ENCODE measurements at regions not wholly inside any gene's neighbourhood (a gene's known extent, or its start where the extent isn't known, plus 50 kb on each side); places are given as distances from the start of the nearest gene placed in this dataset.

- TF ChIP-seq CTCF (IDR thresholded peaks at IDR 0.05): no peak
These were observed 577.5 kb downstream of the QKI start for GRCh38 chr6:163992056-163992455.

- no peak for TF ChIP-seq CTCF (IDR thresholded peaks at IDR 0.05)
These were observed 576.8 kb downstream of the QKI start for GRCh38 chr6:163991321-163991720.

- no peak for TF ChIP-seq CTCF (IDR thresholded peaks at IDR 0.05)
These were observed 571.8 kb downstream of the QKI start for GRCh38 chr6:163986313-163986712.

- no peak for TF ChIP-seq CTCF (IDR thresholded peaks at IDR 0.05)
These were observed 571.2 kb downstream of the QKI start for GRCh38 chr6:163985710-163986109.

- no peak for TF ChIP-seq CTCF (IDR thresholded peaks at IDR 0.05)
These were observed 570.5 kb downstream of the QKI start for GRCh38 chr6:163985040-163985439.

- no peak for TF ChIP-seq CTCF (IDR thresholded peaks at IDR 0.05)
These were observed 569.8 kb downstream of the QKI start for GRCh38 chr6:163984124-163984936.

- no peak for TF ChIP-seq CTCF (IDR thresholded peaks at IDR 0.05)
These were observed 569.2 kb downstream of the QKI start for GRCh38 chr6:163983679-163984078.

GRCh38 chr6:163974322-163974721 is 559.8 kb downstream of the QKI start:
- no peak for TF ChIP-seq CTCF (IDR thresholded peaks at IDR 0.05)
